ENCODE measurements at regions not wholly inside any gene's neighbourhood (a gene's known extent, or its start where the extent isn't known, plus 50 kb on each side); places are given as distances from the start of the nearest gene placed in this dataset.

- no peak overlapping the region for H3K4me3 ChIP-seq
- H3K9me3 ChIP-seq (replicated peaks in 1 of 3), result no peaks in the 10 kb centered on the region
- DNase-seq, result no peak
- intact Hi-C loops (cut with DNase I), result no loop called here
- no peaks in the 10 kb centered on the region for H3K27me3 ChIP-seq
- H3K4me1 ChIP-seq (replicated peaks in 1 of 2), result no peaks in the 10 kb centered on the region
- WGBS, 4 donors, result 24 to 66% (median 36%) methylated on average over 2 of the region's 2 CpGs
- H3K27ac ChIP-seq, result no peak overlapping the region
- TF ChIP-seq POLR2A (IDR thresholded peaks at IDR 0.05) (no peak), CTCF (IDR thresholded peaks at IDR 0.05) (no peak)
- H3K36me3 ChIP-seq (replicated peaks in 1 of 2), result no peaks in the 10 kb centered on the region
Observed at GRCh38 chr18:56128153-56128791, 510.1 kb downstream of the TXNL1 start.

GRCh38 chr18:56127322-56128099, 510.9 kb downstream of the TXNL1 start:
- H3K27ac ChIP-seq, result no peak overlapping the region

GRCh38 chr18:56124186-56124585, 514.2 kb downstream of the TXNL1 start:
- Histone ChIP-seq H3K36me3 (replicated peaks in 1 of 2) (no peaks in the 10 kb centered on the region), H3K27ac (no peak overlapping the region), H3K9me3 (replicated peaks in 1 of 3) (no peaks in the 10 kb centered on the region), H3K4me1 (replicated peaks in 1 of 2) (no peaks in the 10 kb centered on the region), H3K27me3 (no peaks in the 10 kb centered on the region), H3K4me3 (no peak overlapping the region)
- 77 to 86% (median 82%) methylated on average over 2 of the region's 2 CpGs for WGBS, 4 donors
- no peak for DNase-seq
- TF ChIP-seq CTCF (IDR thresholded peaks at IDR 0.05) (no peak), POLR2A (IDR thresholded peaks at IDR 0.05) (no peak)
- intact Hi-C loops (cut with DNase I), result no loop called here

More at GRCh38 chr18:56127322-56128099, 510.9 kb downstream of the TXNL1 start:
- H3K36me3 ChIP-seq (replicated peaks in 1 of 2), result no peaks in the 10 kb centered on the region
- 63 to 78% (median 73%) methylated on average over 5 of the region's 5 CpGs for WGBS, 4 donors
- intact Hi-C loops (cut with DNase I), result no loop called here
- TF ChIP-seq CTCF (IDR thresholded peaks at IDR 0.05), result no peak
- no peak for TF ChIP-seq POLR2A (IDR thresholded peaks at IDR 0.05)
- no peaks in the 10 kb centered on the region for H3K4me1 ChIP-seq (replicated peaks in 1 of 2)
- no peak overlapping the region for H3K4me3 ChIP-seq
- H3K9me3 ChIP-seq (replicated peaks in 1 of 3), result no peaks in the 10 kb centered on the region
- no peak for DNase-seq
- H3K27me3 ChIP-seq, result no peaks in the 10 kb centered on the region

- intact Hi-C loops (cut with DNase I), result no loop called here
- DNase-seq, result no peak
- WGBS, 4 donors, result 67 to 94% (median 82%) methylated on average over 1 of the region's 1 CpG
Observed at GRCh38 chr18:56121669-56122068, 516.7 kb downstream of the TXNL1 start.

More at GRCh38 chr18:56121669-56122068, 516.7 kb downstream of the TXNL1 start:
- TF ChIP-seq POLR2A (IDR thresholded peaks at IDR 0.05) (no peak), CTCF (IDR thresholded peaks at IDR 0.05) (no peak)
- H3K4me3 ChIP-seq, result no peak overlapping the region
- no peaks in the 10 kb centered on the region for H3K9me3 ChIP-seq (replicated peaks in 1 of 3)
- H3K36me3 ChIP-seq (replicated peaks in 1 of 2), result no peaks in the 10 kb centered on the region
- H3K27ac ChIP-seq, result no peak overlapping the region
- no peaks in the 10 kb centered on the region for H3K4me1 ChIP-seq (replicated peaks in 1 of 2)
- no peaks in the 10 kb centered on the region for H3K27me3 ChIP-seq
